PFSK-1 (cell line): ENCODE measurements at regions not wholly inside any gene's neighbourhood (a gene's known extent, or its start where the extent isn't known, plus 50 kb on each side); places are given as distances from the start of the nearest gene placed in this dataset.

Experiments used
- FOXP2 ChIP-seq: optimal IDR thresholded peaks from 2 replicates; pipeline ENCODE3; 2011; ENCODE audit warnings: borderline replicate concordance, control low read depth, inconsistent platforms; ENCODE audit not compliant: insufficient read depth; ENCODE audit errors: extremely low read length, extremely low read depth
- POLR2AphosphoS5 ChIP-seq: IDR thresholded peaks from 2 replicates; pipeline ENCODE4 v1.6.1; 2012; ENCODE audit warnings: low read depth, mild to moderate bottlenecking, control low read depth, low read length, moderate library complexity
- SIN3A ChIP-seq: IDR thresholded peaks from 2 replicates; pipeline ENCODE4 v1.6.1; 2012; ENCODE audit warnings: mild to moderate bottlenecking, low read length, moderate library complexity, borderline replicate concordance; ENCODE audit not compliant: insufficient read depth
- TAF1 ChIP-seq: IDR thresholded peaks from 2 replicates; pipeline ENCODE4 v1.6.1; 2012; ENCODE audit warnings: low read length, control low read depth, borderline replicate concordance; ENCODE audit not compliant: insufficient read depth
- TF ChIP-seq, protein P1 (sequence below), 2 experiments: IDR thresholded peaks; 2 replicates each; pipeline versions ENCODE4 v1.6.1 to v1.8.0; 2011 to 2012; ENCODE audit warnings: low read depth in 2 of 2, low read length in 2 of 2, control low read depth in 1 of 2, inconsistent platforms in 1 of 2, mild to moderate bottlenecking in 1 of 2, moderate library complexity in 1 of 2; ENCODE audit not compliant: insufficient read depth in 1 of 2

GRCh38 chr10:118844731-118845521, 90.2 kb upstream of the CACUL1 start:
- TF ChIP-seq FOXP2, result no peak
- no peak for TF ChIP-seq TAF1
- no peak for TF ChIP-seq POLR2AphosphoS5
- TF ChIP-seq SIN3A, result no peak
- TF ChIP-seq, protein P1, sequence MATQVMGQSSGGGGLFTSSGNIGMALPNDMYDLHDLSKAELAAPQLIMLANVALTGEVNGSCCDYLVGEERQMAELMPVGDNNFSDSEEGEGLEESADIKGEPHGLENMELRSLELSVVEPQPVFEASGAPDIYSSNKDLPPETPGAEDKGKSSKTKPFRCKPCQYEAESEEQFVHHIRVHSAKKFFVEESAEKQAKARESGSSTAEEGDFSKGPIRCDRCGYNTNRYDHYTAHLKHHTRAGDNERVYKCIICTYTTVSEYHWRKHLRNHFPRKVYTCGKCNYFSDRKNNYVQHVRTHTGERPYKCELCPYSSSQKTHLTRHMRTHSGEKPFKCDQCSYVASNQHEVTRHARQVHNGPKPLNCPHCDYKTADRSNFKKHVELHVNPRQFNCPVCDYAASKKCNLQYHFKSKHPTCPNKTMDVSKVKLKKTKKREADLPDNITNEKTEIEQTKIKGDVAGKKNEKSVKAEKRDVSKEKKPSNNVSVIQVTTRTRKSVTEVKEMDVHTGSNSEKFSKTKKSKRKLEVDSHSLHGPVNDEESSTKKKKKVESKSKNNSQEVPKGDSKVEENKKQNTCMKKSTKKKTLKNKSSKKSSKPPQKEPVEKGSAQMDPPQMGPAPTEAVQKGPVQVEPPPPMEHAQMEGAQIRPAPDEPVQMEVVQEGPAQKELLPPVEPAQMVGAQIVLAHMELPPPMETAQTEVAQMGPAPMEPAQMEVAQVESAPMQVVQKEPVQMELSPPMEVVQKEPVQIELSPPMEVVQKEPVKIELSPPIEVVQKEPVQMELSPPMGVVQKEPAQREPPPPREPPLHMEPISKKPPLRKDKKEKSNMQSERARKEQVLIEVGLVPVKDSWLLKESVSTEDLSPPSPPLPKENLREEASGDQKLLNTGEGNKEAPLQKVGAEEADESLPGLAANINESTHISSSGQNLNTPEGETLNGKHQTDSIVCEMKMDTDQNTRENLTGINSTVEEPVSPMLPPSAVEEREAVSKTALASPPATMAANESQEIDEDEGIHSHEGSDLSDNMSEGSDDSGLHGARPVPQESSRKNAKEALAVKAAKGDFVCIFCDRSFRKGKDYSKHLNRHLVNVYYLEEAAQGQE (IDR thresholded peaks at IDR 0.05; ENCODE audit: insufficient read depth in 1 of 2, low read depth in 2 of 2, low read length in 2 of 2), result no peak

- no peak for TF ChIP-seq TAF1
- no peak for TF ChIP-seq FOXP2
- TF ChIP-seq, protein P1 (IDR thresholded peaks at IDR 0.05; ENCODE audit: insufficient read depth in 1 of 2, low read depth in 2 of 2, low read length in 2 of 2), result no peak
- TF ChIP-seq POLR2AphosphoS5, result no peak
- TF ChIP-seq SIN3A, result no peak
These were observed 91.0 kb upstream of the CACUL1 start for GRCh38 chr10:118845776-118846175.

DNA sequence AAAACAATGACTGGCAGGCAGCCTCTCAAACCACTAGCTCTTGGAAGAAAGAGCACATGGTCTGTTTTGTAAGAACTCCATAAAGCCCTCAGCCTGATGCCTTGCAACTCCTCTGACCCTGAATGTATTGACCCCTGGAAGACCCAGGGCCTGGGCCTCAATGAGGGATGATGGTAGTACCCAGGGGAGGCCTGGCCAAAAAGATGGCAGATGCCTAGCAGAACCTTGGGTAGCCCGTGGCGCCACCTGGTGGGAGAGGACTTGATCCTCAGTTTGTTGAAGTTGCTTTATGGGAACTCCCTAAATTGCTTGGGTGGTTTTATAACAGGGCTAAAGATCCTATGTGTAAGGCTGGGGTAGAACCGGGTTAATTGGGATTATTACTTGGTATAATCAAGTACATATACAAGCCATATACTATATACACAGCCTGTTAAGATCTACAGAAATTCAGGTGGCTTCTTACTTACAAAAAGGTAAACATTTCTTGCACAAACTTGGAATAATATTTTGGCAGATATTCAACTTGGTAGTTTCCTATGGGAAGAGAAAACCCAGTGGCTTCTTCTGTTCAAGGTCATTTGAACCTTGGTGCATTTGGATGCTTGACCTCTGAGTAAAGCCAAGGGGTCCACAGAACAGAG, 95.8 kb upstream of the CACUL1 start:
- TF ChIP-seq POLR2AphosphoS5 (no peak), SIN3A (no peak), TAF1 (no peak), FOXP2 (no peak)
- TF ChIP-seq, protein P1 (IDR thresholded peaks at IDR 0.05; ENCODE audit: insufficient read depth in 1 of 2, low read depth in 2 of 2, low read length in 2 of 2), result no peak

DNA sequence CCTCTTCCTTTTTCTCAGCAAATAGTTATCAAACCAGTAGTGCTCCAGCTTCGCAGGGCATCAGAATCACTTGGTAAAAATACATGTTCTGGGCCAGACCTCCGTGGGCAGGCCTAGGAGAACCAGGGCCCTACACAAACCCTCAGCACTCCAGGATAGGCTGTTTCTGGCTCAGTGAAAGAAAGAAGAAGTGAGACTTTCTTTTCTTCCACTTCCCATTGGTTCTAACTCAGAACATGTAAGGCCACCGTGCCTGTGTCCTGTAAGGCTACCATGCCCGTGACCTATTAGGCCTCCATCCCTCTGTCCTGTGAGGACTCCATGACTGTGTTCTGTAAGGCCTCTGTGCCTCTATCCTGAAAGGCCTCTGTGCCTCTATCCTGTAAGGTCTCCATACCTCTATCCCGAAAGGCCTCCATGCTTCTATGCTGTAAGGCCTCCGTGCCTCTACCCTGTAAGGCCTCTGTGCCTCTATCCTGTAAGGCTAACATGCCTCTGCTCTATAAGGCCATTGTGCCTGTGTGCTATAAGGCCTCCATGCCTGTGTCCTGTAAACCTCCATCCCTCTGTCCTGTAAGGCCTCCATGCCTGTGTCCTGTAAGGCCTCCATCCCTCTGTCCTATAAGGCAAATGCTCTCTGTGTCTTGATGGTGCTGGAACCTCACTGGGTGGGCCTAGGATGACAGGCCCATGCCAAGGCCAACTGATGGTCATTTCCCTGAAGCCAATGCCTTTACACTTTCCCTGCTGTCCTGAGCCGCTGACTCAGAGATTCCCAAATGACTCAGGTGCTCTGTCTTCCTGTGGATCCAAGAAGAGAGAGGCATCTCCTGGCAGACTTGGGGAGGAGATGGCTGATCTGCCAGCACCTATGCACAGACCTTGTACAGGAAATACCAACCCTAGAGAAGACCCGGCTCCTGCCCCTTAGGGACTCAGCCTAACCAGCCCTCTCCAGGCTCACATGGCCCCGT, 96.6 kb upstream of the CACUL1 start:
- TF ChIP-seq FOXP2 (no peak), TAF1 (no peak)
- TF ChIP-seq, protein P1 (IDR thresholded peaks at IDR 0.05; ENCODE audit: insufficient read depth in 1 of 2, low read depth in 2 of 2, low read length in 2 of 2), result no peak
